ENCODE measurements at regions not wholly inside any gene's neighbourhood (a gene's known extent, or its start where the extent isn't known, plus 50 kb on each side); places are given as distances from the start of the nearest gene placed in this dataset.

DNA sequence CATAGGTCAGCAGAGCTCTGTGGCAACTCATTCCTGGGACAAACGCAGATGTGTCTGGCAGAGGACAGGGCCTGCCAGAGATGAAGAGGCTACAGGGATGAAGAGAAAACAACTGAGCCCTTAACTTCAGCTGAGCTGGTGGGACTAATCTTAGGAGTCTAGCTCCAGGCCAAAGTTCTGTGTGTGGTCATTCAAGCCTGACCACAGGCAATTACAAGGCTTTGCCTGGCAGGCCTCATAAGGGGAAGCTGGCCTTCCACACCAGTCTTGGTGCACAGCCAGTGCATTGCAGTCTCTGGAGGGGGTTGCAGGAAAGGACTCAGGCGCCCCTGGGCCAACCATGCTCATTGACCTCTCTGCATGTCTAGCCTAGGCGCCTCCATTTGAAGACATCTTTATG is 127.6 kb upstream of the DAAM1 start:
- Histone ChIP-seq H3K36me3 (no peaks in the 10 kb centered on the region), H3K27me3 (no peaks in the 10 kb centered on the region)
- 86 to 92% methylated on average over 3 of the region's 3 CpGs for WGBS, 2 donors

DNA sequence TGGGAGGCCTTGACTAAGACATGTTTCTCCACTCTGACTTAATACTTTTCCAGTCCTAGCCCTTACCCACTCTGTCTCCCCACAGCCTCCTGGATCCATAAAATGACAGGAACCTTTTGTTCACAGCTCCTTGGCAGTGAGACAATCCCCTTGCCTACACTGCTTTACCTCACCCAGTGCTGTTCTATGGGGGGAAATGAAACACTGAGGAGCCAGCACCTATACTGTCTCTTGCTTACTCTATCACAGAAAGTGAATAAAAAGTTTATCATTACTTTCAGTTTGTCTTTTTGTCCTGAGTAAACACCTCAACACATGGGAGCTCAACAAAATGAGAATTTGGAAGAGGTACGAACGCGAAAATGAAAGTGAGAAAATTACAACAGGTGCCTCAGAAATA is 127.2 kb upstream of the DAAM1 start:
- WGBS, 2 donors, result 59 to 60% methylated on average over 3 of the region's 3 CpGs
- Histone ChIP-seq H3K36me3 (no peaks in the 10 kb centered on the region), H3K27ac (no peak overlapping the region), H3K9me3 (peaks cover 0 to 7% (median 2%) of the 10 kb centered on the region in 4 donors), H3K4me3 (no peak overlapping the region), H3K4me1 (no peaks in the 10 kb centered on the region), H3K27me3 (no peaks in the 10 kb centered on the region)
- DNase-seq, result no peak
- TF ChIP-seq POLR2A (IDR thresholded peaks at IDR 0.05) (no peak), POLR2AphosphoS5 (IDR thresholded peaks at IDR 0.05) (no peak), EP300 (IDR thresholded peaks at IDR 0.05) (no peak)
- TF ChIP-seq, protein P1, sequence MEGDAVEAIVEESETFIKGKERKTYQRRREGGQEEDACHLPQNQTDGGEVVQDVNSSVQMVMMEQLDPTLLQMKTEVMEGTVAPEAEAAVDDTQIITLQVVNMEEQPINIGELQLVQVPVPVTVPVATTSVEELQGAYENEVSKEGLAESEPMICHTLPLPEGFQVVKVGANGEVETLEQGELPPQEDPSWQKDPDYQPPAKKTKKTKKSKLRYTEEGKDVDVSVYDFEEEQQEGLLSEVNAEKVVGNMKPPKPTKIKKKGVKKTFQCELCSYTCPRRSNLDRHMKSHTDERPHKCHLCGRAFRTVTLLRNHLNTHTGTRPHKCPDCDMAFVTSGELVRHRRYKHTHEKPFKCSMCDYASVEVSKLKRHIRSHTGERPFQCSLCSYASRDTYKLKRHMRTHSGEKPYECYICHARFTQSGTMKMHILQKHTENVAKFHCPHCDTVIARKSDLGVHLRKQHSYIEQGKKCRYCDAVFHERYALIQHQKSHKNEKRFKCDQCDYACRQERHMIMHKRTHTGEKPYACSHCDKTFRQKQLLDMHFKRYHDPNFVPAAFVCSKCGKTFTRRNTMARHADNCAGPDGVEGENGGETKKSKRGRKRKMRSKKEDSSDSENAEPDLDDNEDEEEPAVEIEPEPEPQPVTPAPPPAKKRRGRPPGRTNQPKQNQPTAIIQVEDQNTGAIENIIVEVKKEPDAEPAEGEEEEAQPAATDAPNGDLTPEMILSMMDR (IDR thresholded peaks at IDR 0.05), result no peak
- intact Hi-C loops (cut with DNase I), result no loop called here

More for the DNA sequence above, 127.6 kb upstream of the DAAM1 start:
- no peak overlapping the region for H3K4me3 ChIP-seq
- TF ChIP-seq POLR2AphosphoS5 (IDR thresholded peaks at IDR 0.05), result no peak
- TF ChIP-seq, protein P1 (IDR thresholded peaks at IDR 0.05), result no peak
- TF ChIP-seq EP300 (IDR thresholded peaks at IDR 0.05), result no peak
- TF ChIP-seq POLR2A (IDR thresholded peaks at IDR 0.05), result no peak
- no peaks in the 10 kb centered on the region for H3K4me1 ChIP-seq
- intact Hi-C loops (cut with DNase I), result no loop called here
- no peak for DNase-seq
- peaks cover 0 to 7% (median 2%) of the 10 kb centered on the region in 4 donors for H3K9me3 ChIP-seq
- no peak overlapping the region for H3K27ac ChIP-seq

DNA sequence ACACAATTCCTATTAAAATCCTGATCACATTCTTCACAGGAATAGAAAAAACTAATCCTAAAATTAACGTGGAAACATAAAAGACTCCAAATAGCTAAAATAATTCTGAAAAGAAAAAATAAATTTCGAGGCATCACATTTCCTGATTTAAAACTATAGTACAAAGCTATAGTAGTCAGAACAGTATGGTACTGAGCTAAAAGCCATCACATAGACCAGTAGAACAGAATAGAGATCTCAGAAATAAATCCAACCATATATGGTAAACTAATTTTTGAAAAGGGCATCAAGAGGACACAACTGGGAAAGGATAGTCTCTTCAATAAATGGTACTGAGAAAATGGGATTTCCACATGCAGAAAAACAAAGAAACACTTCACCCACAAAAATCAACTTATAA is 125.2 kb upstream of the DAAM1 start:
- Histone ChIP-seq H3K9me3 (peaks cover 0 to 7% (median 2%) of the 10 kb centered on the region in 4 donors), H3K27me3 (no peaks in the 10 kb centered on the region), H3K4me1 (peaks cover 0 to 4% (median 2%) of the 10 kb centered on the region in 4 donors), H3K27ac (no peak overlapping the region), H3K36me3 (no peaks in the 10 kb centered on the region), H3K4me3 (no peak overlapping the region)
- intact Hi-C loops (cut with DNase I), result no loop called here
- WGBS, 2 donors, result 73 to 82% methylated on average over 2 of the region's 2 CpGs
- TF ChIP-seq POLR2AphosphoS5 (IDR thresholded peaks at IDR 0.05) (no peak), POLR2A (IDR thresholded peaks at IDR 0.05) (no peak), EP300 (IDR thresholded peaks at IDR 0.05) (no peak)
- TF ChIP-seq, protein P1 (IDR thresholded peaks at IDR 0.05), result no peak
- no peak for DNase-seq

DNA sequence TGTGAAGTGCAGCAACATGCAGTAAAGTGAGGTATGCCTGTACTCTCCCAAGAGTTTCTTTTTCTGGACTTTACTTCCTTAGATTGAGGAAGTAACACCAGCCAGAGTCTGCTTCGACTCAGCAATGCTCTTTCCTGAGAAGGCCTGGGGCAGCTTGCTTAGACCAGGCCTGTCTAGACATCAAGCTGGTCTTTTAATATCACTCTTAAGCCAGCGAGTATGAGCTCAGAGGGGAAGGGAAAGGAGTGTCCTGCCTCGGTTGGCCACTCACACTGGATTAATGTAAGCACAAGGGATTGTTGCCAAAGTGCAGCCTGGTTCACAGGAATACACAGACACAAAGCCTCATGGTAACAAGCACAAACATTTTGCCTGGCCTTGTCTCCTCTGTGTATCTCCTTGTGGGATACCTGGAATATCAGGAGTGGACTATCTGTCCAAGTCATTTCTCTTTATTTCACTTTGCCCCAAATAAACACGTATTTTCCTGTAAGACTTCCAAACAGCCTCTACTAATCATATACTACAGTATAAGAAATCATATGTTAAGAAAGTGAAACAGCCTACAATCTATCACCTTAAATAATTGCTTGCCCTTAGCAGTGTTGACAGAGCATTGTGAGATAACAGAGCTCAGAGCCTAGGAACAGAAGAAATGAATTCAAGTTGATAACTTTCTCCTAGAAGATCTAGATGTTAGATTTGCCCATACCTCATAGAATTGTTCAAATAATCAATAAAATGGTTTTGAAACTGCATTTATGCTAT is 121.2 kb upstream of the DAAM1 start:
- Histone ChIP-seq H3K9me3 (peaks cover 0 to 7% (median 2%) of the 10 kb centered on the region in 4 donors), H3K27ac (no peak overlapping the region), H3K4me1 (peaks cover 0 to 4% (median 2%) of the 10 kb centered on the region in 4 donors), H3K27me3 (no peaks in the 10 kb centered on the region), H3K36me3 (no peaks in the 10 kb centered on the region), H3K4me3 (no peak overlapping the region)
- intact Hi-C loops (cut with DNase I), result no loop called here
- TF ChIP-seq EP300 (IDR thresholded peaks at IDR 0.05) (no peak), POLR2AphosphoS5 (IDR thresholded peaks at IDR 0.05) (no peak)
- DNase-seq, result no peak
- WGBS, 2 donors, result 9 to 27% methylated on average over 4 of the region's 4 CpGs

DNA sequence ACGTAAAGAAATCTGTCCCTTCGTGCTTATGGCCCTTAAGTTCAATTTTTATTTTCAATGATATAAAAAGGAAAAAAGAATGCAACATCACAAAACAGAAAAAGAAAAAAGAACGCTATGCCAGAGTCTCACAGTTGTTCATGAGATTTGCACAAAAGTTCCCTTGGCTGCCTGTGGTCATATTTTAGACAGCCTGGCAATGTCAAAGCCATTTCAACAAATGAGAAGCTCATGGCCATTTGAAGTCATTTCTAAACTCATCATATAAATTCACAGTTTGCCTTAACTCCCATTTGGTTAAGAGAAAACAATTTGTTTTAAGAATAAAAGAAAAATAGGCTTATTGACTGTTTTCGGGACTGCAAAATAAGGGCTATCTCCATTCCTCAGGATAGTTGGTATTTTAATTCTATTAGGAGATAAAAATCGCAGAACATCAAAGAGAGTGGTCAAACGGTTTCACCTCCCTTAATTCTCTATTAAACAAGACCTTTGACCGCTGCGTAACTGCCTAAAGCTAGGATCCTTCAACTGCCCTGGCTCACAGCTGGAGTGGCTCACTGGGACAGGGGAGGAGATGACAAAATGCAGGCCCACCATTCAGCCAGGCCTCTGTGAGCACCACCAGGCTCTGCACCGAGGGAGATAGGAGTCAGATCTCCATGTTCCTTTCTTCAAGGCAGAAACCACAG is 119.2 kb upstream of the DAAM1 start:
- Histone ChIP-seq H3K4me3 (no peak overlapping the region), H3K36me3 (no peaks in the 10 kb centered on the region), H3K9me3 (no peaks in the 10 kb centered on the region), H3K4me1 (peaks cover 0 to 4% (median 2%) of the 10 kb centered on the region in 4 donors), H3K27ac (no peak overlapping the region), H3K27me3 (no peaks in the 10 kb centered on the region)
- WGBS, 2 donors, result 76% methylated on average over 9 of the region's 9 CpGs
- TF ChIP-seq POLR2A (IDR thresholded peaks at IDR 0.05) (no peak), POLR2AphosphoS5 (IDR thresholded peaks at IDR 0.05) (no peak), EP300 (IDR thresholded peaks at IDR 0.05) (no peak)
- TF ChIP-seq, protein P1 (IDR thresholded peaks at IDR 0.05), result no peak
- intact Hi-C loops (cut with DNase I), result no loop called here
- DNase-seq, result no peak
